HG03103 (cell line): ENCODE measurements at regions not wholly inside any gene's neighbourhood (a gene's known extent, or its start where the extent isn't known, plus 50 kb on each side); places are given as distances from the start of the nearest gene placed in this dataset.
"Not testable (repeated sequence)": the region's sequence is repeated elsewhere in the genome, so short reads cannot be mapped to it uniquely, and the experiment has no call there.

Experiments used
- ATAC-seq: cut with Tn5 transposase; IDR thresholded peaks from one replicate; pipeline ENCODE4 v1.9.1; 2021; ENCODE audit warnings: low read depth; ENCODE audit not compliant: unreplicated experiment

GRCh38 chr4:175273995-175274753 is 356.0 kb downstream of the ADAM29 start:
- ATAC-seq: no peak

GRCh38 chr4:175277816-175278215 is 359.7 kb downstream of the ADAM29 start:
- no peak for ATAC-seq

GRCh38 chr4:175280153-175280552 is 362.0 kb downstream of the ADAM29 start:
- ATAC-seq: no peak

- no peak for ATAC-seq
These were observed 363.7 kb downstream of the ADAM29 start for GRCh38 chr4:175281894-175282293.

GRCh38 chr4:175282407-175282806 is 364.2 kb downstream of the ADAM29 start:
- ATAC-seq: no peak

GRCh38 chr4:175290401-175290800 is 372.2 kb downstream of the ADAM29 start:
- no peak for ATAC-seq

GRCh38 chr4:175297965-175298565 is 379.9 kb downstream of the ADAM29 start:
- no peak for ATAC-seq

- ATAC-seq: no peak
These were observed 388.3 kb downstream of the ADAM29 start for GRCh38 chr4:175306436-175306835.

- no peak for ATAC-seq
These were observed 389.2 kb downstream of the ADAM29 start for GRCh38 chr4:175307326-175307725.

- no peak for ATAC-seq
These were observed 390.1 kb downstream of the ADAM29 start for GRCh38 chr4:175308236-175308635.

GRCh38 chr4:175309041-175309440 is 390.9 kb downstream of the ADAM29 start:
- ATAC-seq: no peak

- no peak for ATAC-seq
These were observed 407.1 kb downstream of the ADAM29 start for GRCh38 chr4:175325230-175325629.

- no peak for ATAC-seq
These were observed 408.6 kb downstream of the ADAM29 start for GRCh38 chr4:175326796-175327195.

GRCh38 chr4:175330236-175330635 is 412.1 kb downstream of the ADAM29 start:
- no peak for ATAC-seq

- ATAC-seq: no peak
These were observed 412.5 kb downstream of the ADAM29 start for GRCh38 chr4:175330652-175331051.

- ATAC-seq: no peak
These were observed 417.2 kb downstream of the ADAM29 start for GRCh38 chr4:175335331-175335730.

GRCh38 chr4:175336570-175336969 is 418.4 kb downstream of the ADAM29 start:
- not testable (repeated sequence) for ATAC-seq

GRCh38 chr4:175339100-175339707 is 421.0 kb downstream of the ADAM29 start:
- ATAC-seq: no peak

GRCh38 chr4:175341203-175341755 is 423.1 kb downstream of the ADAM29 start:
- ATAC-seq: no peak

- no peak for ATAC-seq
These were observed 428.2 kb downstream of the ADAM29 start for GRCh38 chr4:175346376-175346775.

GRCh38 chr4:175350246-175350645 is 432.1 kb downstream of the ADAM29 start:
- ATAC-seq: no peak

GRCh38 chr4:175351473-175351872 is 433.3 kb downstream of the ADAM29 start:
- no peak for ATAC-seq
